IMR-90 (cell line): ENCODE measurements at regions not wholly inside any gene's neighbourhood (a gene's known extent, or its start where the extent isn't known, plus 50 kb on each side); places are given as distances from the start of the nearest gene placed in this dataset.

Experiments used
- BHLHE40 ChIP-seq: fragments of 150-350 bp; IDR thresholded peaks from 2 replicates; pipeline ENCODE4 v1.6.1; 2016; ENCODE audit warnings: mild to moderate bottlenecking, low read depth, low read length
- CEBPB ChIP-seq: IDR thresholded peaks from 2 replicates; pipeline ENCODE4 v1.6.1; 2012; ENCODE audit warnings: low read depth, low read length, improper control_type of control experiment
- FOS ChIP-seq: fragments of 150-350 bp; IDR thresholded peaks from 2 replicates; pipeline ENCODE4 v1.6.1; 2016; ENCODE audit warnings: low read depth, low read length
- MAFK ChIP-seq: IDR thresholded peaks from 2 replicates; pipeline ENCODE4 v1.6.1; 2012; ENCODE audit warnings: low read depth, low read length, improper control_type of control experiment
- MAZ ChIP-seq: IDR thresholded peaks from 2 replicates; pipeline ENCODE4 v1.6.1; 2012; ENCODE audit warnings: low read depth, mild to moderate bottlenecking, low read length, improper control_type of control experiment, moderate library complexity, borderline replicate concordance
- MXI1 ChIP-seq: IDR thresholded peaks from 2 replicates; pipeline ENCODE4 v1.6.1; 2012; ENCODE audit warnings: low read depth, mild to moderate bottlenecking, low read length, moderate library complexity, borderline replicate concordance
- POLR2A ChIP-seq: IDR thresholded peaks from 2 replicates; pipeline ENCODE4 v1.6.1; 2012; ENCODE audit warnings: mild to moderate bottlenecking, low read depth, low read length
- RAD21 ChIP-seq: IDR thresholded peaks from 2 replicates; pipeline ENCODE4 v1.6.1; 2012; ENCODE audit warnings: low read length, improper control_type of control experiment
- RCOR1 ChIP-seq: IDR thresholded peaks from 2 replicates; pipeline ENCODE4 v1.6.1; 2012; ENCODE audit warnings: mild to moderate bottlenecking, low read length, improper control_type of control experiment; ENCODE audit not compliant: insufficient replicate concordance
- RFX5 ChIP-seq: IDR thresholded peaks from 2 replicates; pipeline ENCODE4 v1.8.0; 2012; ENCODE audit warnings: low read depth, mild to moderate bottlenecking, low read length, moderate library complexity
- SMC3 ChIP-seq: fragments of 150-350 bp; IDR thresholded peaks from 2 replicates; pipeline ENCODE4 v1.6.1; 2016; ENCODE audit warnings: low read depth, mild to moderate bottlenecking, antibody characterized with exemption, low read length, moderate library complexity
- TF ChIP-seq, protein P1 (sequence below): conservative IDR thresholded peaks from 2 replicates; pipeline ENCODE4 v1.5.1; 2012; ENCODE audit warnings: mild to moderate bottlenecking, low read depth, low read length, improper control_type of control experiment
- TF ChIP-seq, protein P2 (sequence below): fragments of 150-350 bp; IDR thresholded peaks from 2 replicates; pipeline ENCODE4 v1.6.1; 2017; ENCODE audit warnings: mild to moderate bottlenecking, antibody characterized with exemption, low read length, low read depth

DNA sequence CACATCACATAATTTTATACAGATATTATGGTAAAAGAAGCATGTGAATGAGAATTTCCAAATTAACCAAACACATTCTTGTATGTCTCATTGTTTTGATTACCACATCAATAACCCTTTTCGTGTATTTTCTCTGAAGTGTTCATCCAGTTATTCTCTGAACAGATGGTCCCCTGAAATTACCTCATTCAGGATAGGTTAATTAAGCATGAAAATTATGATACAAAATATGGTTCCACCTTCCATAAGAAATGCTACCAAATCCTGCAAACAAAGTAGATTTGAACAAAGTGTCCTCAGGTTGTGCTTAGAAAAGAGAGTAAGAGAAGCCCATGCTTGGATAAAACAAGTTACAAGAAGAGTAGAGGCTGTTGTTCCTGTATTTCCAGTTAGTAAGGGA lies 83.1 kb upstream of the LMNB1 start:
- TF ChIP-seq POLR2A, result no peak
- TF ChIP-seq, protein P1, sequence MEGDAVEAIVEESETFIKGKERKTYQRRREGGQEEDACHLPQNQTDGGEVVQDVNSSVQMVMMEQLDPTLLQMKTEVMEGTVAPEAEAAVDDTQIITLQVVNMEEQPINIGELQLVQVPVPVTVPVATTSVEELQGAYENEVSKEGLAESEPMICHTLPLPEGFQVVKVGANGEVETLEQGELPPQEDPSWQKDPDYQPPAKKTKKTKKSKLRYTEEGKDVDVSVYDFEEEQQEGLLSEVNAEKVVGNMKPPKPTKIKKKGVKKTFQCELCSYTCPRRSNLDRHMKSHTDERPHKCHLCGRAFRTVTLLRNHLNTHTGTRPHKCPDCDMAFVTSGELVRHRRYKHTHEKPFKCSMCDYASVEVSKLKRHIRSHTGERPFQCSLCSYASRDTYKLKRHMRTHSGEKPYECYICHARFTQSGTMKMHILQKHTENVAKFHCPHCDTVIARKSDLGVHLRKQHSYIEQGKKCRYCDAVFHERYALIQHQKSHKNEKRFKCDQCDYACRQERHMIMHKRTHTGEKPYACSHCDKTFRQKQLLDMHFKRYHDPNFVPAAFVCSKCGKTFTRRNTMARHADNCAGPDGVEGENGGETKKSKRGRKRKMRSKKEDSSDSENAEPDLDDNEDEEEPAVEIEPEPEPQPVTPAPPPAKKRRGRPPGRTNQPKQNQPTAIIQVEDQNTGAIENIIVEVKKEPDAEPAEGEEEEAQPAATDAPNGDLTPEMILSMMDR, result no peak
- TF ChIP-seq CEBPB, result no peak
- TF ChIP-seq MAZ, result no peak
- TF ChIP-seq MXI1, result no peak
- no peak for TF ChIP-seq SMC3
- no peak for TF ChIP-seq RCOR1
- no peak for TF ChIP-seq BHLHE40
- TF ChIP-seq RAD21, result no peak
- TF ChIP-seq, protein P2, sequence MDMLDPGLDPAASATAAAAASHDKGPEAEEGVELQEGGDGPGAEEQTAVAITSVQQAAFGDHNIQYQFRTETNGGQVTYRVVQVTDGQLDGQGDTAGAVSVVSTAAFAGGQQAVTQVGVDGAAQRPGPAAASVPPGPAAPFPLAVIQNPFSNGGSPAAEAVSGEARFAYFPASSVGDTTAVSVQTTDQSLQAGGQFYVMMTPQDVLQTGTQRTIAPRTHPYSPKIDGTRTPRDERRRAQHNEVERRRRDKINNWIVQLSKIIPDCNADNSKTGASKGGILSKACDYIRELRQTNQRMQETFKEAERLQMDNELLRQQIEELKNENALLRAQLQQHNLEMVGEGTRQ, result no peak
- TF ChIP-seq MAFK, result no peak
- no peak for TF ChIP-seq RFX5
- TF ChIP-seq FOS, result no peak
